ENCODE measurements at regions not wholly inside any gene's neighbourhood (a gene's known extent, or its start where the extent isn't known, plus 50 kb on each side); places are given as distances from the start of the nearest gene placed in this dataset.

GRCh38 chr3:115246461-115247020, 99.5 kb upstream of the ZBTB20 start:
- H3K36me3 ChIP-seq (replicated peaks in 1 of 2; ENCODE audit: control insufficient read depth in 1 of 2, insufficient read depth in 2 of 2, low read length in 2 of 2), result no peaks in the 10 kb centered on the region
- no peaks in the 10 kb centered on the region for H3K79me2 ChIP-seq (ENCODE audit: insufficient read depth, low read length)
- ChIA-PET POLR2A (no interaction called here), CTCF (ENCODE audit: low intra/inter-chr PET ratio, low total read pairs) (no interaction called here)
- no peak for TF ChIP-seq ZNF691 (CRISPR knock-in tag; IDR thresholded peaks at IDR 0.05; ENCODE audit: borderline replicate concordance, low read depth)
- no peak for TF ChIP-seq ZNF546 (CRISPR knock-in tag; conservative IDR thresholded peaks at IDR 0.05)
- no peak for TF ChIP-seq BCL3 (CRISPR knock-in tag; IDR thresholded peaks at IDR 0.05)
- no peak for TF ChIP-seq FOXA3 (CRISPR knock-in tag; IDR thresholded peaks at IDR 0.05)
- TF ChIP-seq ZNF44 (CRISPR knock-in tag; IDR thresholded peaks at IDR 0.05), result no peak
- FAIRE-seq (no peak), DNase-seq (ENCODE audit: low spot score) (no peak), ATAC-seq (no peak)
- no peak overlapping the region for H3K4me3 ChIP-seq (replicated peaks in 1 of 3; ENCODE audit: insufficient read depth in 1 of 3, low read depth in 2 of 3, low read length in 3 of 3)
- no peaks in the 10 kb centered on the region for H3K4me1 ChIP-seq (ENCODE audit: insufficient read depth, low read length)
- in situ Hi-C loops (cut with HindIII; ENCODE audit: extremely low pct_ligation_motif_present, low pct_unique_long_range_greater_than_20kb) (no loop called here), intact Hi-C loops (cut with micrococcal nuclease; ENCODE audit: unreplicated experiment) (loop anchor here (5.0 kb wide), 1 partner anchor 614 kb away; no protein-coding TSS in a partner anchor)
- H3K27ac ChIP-seq (ENCODE audit: extremely low read length, insufficient read depth, low read length), result no peak overlapping the region
- BruUV-seq (replicated peaks), result no TSS peak
- H3K9me3 ChIP-seq (ENCODE audit: low read length), result no peaks in the 10 kb centered on the region
- no peak overlapping the region for H2AFZ ChIP-seq (ENCODE audit: low read length)
- no peaks in the 10 kb centered on the region for H4K20me1 ChIP-seq (ENCODE audit: insufficient read depth, low read length)
- WGBS (ENCODE audit: low lambda C conversion rate), result 5% methylated on average over 3 of the region's 3 CpGs
- no peaks in the 10 kb centered on the region; a peak in 1 of 5 replicates for H3K27me3 ChIP-seq (ENCODE audit: control insufficient read depth in 1 of 2, insufficient read depth in 2 of 2, low read length in 2 of 2)
- H3K4me2 ChIP-seq (ENCODE audit: low read depth, low read length), result no peak overlapping the region
- H3K9ac ChIP-seq (ENCODE audit: insufficient read depth, low read depth, low read length), result no peak overlapping the region

GRCh38 chr3:115248274-115248673, 101.2 kb upstream of the ZBTB20 start:
- Histone ChIP-seq H3K79me2 (ENCODE audit: insufficient read depth, low read length) (no peaks in the 10 kb centered on the region), H3K9ac (ENCODE audit: insufficient read depth, low read depth, low read length) (no peak overlapping the region), H3K27me3 (ENCODE audit: control insufficient read depth in 1 of 2, insufficient read depth in 2 of 2, low read length in 2 of 2) (no peaks in the 10 kb centered on the region; a peak in 1 of 5 replicates), H3K36me3 (replicated peaks in 1 of 2; ENCODE audit: control insufficient read depth in 1 of 2, insufficient read depth in 2 of 2, low read length in 2 of 2) (no peaks in the 10 kb centered on the region), H3K4me1 (ENCODE audit: insufficient read depth, low read length) (no peaks in the 10 kb centered on the region), H3K9me3 (ENCODE audit: low read length) (no peaks in the 10 kb centered on the region), H4K20me1 (ENCODE audit: insufficient read depth, low read length) (no peaks in the 10 kb centered on the region), H3K4me2 (ENCODE audit: low read depth, low read length) (no peak overlapping the region), H3K27ac (ENCODE audit: extremely low read length, insufficient read depth, low read length) (no peak overlapping the region), H3K4me3 (replicated peaks in 1 of 3; ENCODE audit: insufficient read depth in 1 of 3, low read depth in 2 of 3, low read length in 3 of 3) (no peak overlapping the region), H2AFZ (ENCODE audit: low read length) (no peak overlapping the region)
- 6% methylated on average over 2 of the region's 2 CpGs for WGBS (ENCODE audit: low lambda C conversion rate)
- ChIA-PET CTCF (ENCODE audit: low intra/inter-chr PET ratio, low total read pairs) (no interaction called here), POLR2A (no interaction called here)
- BruUV-seq (replicated peaks), result no TSS peak
- DNase-seq (ENCODE audit: low spot score), result no peak
- intact Hi-C loops (cut with micrococcal nuclease; ENCODE audit: unreplicated experiment), result loop anchor here (5.0 kb wide), 1 partner anchor 616 kb away; no protein-coding TSS in a partner anchor
- no peak for ATAC-seq
- TF ChIP-seq ZBTB1 (CRISPR knock-in tag; IDR thresholded peaks at IDR 0.05; ENCODE audit: borderline replicate concordance), result no peak
- no peak for TF ChIP-seq HINFP (CRISPR knock-in tag; IDR thresholded peaks at IDR 0.05; ENCODE audit: low read depth)
- no peak for TF ChIP-seq ZNF205 (CRISPR knock-in tag; IDR thresholded peaks at IDR 0.05)
- TF ChIP-seq ZNF335 (CRISPR knock-in tag; IDR thresholded peaks at IDR 0.05), result no peak
- no peak for TF ChIP-seq FOXK1 (CRISPR knock-in tag; IDR thresholded peaks at IDR 0.05; ENCODE audit: borderline replicate concordance, low read depth)
- no peak for TF ChIP-seq ZNF549 (CRISPR knock-in tag; IDR thresholded peaks at IDR 0.05)
- TF ChIP-seq RNF2 (conservative IDR thresholded peaks at IDR 0.05; ENCODE audit: low read depth), result no peak
- TF ChIP-seq CHD4 (IDR thresholded peaks at IDR 0.05; ENCODE audit: borderline replicate concordance, low read length), result no peak
- TF ChIP-seq HHEX (CRISPR knock-in tag; IDR thresholded peaks at IDR 0.05), result no peak
- TF ChIP-seq FOXP1 (IDR thresholded peaks at IDR 0.05), result no peak
- no peak for TF ChIP-seq FOXP1 (CRISPR knock-in tag; IDR thresholded peaks at IDR 0.05)
- TF ChIP-seq GTF3A (CRISPR knock-in tag; conservative IDR thresholded peaks at IDR 0.05), result no peak
- TF ChIP-seq HMG20B (CRISPR knock-in tag; conservative IDR thresholded peaks at IDR 0.05), result no peak
- no peak for TF ChIP-seq REXO4 (CRISPR knock-in tag; IDR thresholded peaks at IDR 0.05; ENCODE audit: borderline replicate concordance)
- in situ Hi-C loops (cut with HindIII; ENCODE audit: extremely low pct_ligation_motif_present, low pct_unique_long_range_greater_than_20kb), result no loop called here
- no peak for FAIRE-seq

Data from HepG2 (cell line).